ENCODE measurements at regions not wholly inside any gene's neighbourhood (a gene's known extent, or its start where the extent isn't known, plus 50 kb on each side); places are given as distances from the start of the nearest gene placed in this dataset.

DNA sequence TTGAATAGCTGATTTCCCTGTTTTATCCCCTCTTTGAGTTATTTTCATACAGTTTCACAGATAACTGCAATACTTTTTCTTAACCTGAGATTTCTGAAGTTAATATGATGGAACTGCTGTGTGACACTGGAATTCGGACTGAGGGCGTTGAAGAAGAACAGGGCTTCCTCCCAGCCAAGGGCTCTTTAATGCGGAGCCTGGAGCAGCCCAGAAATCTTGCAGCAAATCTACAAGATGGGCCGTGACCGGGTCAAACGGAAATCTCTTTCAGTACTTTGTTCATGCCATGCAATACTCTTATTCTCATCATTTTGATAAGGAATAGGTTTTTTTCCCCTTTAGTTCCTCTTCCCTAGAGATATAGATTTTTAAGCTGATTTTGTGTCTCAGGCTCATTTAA is 236.8 kb upstream of the IRX4 start:
- intact Hi-C loops (cut with DNase I; ENCODE audit: low total_unique reads): no loop called here
- no peak overlapping the region for H3K27ac ChIP-seq
- DNase-seq: no peak
- H3K27me3 ChIP-seq: no peaks in the 10 kb centered on the region
- H3K36me3 ChIP-seq: no peaks in the 10 kb centered on the region
- no peak overlapping the region for H3K4me3 ChIP-seq
- H3K4me1 ChIP-seq: no peaks in the 10 kb centered on the region
- no peak for TF ChIP-seq CTCF (IDR thresholded peaks at IDR 0.05)
- H3K9me3 ChIP-seq: no peaks in the 10 kb centered on the region

DNA sequence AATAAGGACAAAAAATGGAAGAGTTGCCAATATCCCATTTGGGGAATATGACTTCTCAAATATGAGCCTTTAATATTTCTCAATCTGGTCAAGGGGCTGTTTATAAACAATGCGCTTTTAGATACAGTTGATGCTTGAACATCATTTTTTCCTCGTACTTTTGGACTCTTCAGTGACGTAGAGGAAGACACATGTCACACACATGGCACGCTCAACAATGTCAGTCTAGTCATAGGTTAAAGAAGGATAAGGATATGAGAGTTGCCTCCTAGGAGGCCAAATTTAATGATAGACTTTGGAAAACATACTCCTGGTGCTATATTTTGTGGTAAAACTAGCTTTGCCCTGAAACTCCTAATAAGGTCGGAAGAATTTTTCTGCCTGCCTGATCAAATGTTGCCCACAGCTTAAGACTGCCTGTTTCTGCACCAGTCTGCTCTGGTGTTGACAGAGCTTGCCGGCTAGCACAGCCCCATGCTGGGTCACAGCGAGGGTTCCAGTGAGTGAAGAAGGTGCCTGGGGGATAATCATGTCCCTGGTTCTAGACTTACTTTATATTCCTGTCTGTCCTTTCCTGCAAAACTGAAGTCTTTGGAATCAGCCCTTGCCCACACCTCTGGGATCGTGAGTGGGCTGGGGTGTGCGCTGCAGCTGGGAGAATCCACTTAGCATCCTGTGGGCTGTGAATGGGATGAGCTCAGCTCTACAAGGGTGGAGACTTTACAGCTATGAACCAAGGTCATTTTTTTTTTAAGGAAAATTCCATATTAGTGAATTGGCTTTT is 230.8 kb upstream of the IRX4 start:
- intact Hi-C loops (cut with DNase I; ENCODE audit: low total_unique reads): no loop called here
- no peak for DNase-seq
- no peaks in the 10 kb centered on the region for H3K4me1 ChIP-seq
- TF ChIP-seq CTCF (IDR thresholded peaks at IDR 0.05): no peak
- no peak overlapping the region for H3K4me3 ChIP-seq
- H3K27ac ChIP-seq: no peak overlapping the region
- H3K9me3 ChIP-seq: no peaks in the 10 kb centered on the region
- no peaks in the 10 kb centered on the region for H3K36me3 ChIP-seq
- H3K27me3 ChIP-seq: no peaks in the 10 kb centered on the region

- Histone ChIP-seq H3K4me1 (no peaks in the 10 kb centered on the region), H3K4me3 (no peak overlapping the region), H3K27me3 (no peaks in the 10 kb centered on the region), H3K9me3 (no peaks in the 10 kb centered on the region), H3K36me3 (no peaks in the 10 kb centered on the region), H3K27ac (no peak overlapping the region)
- TF ChIP-seq CTCF (IDR thresholded peaks at IDR 0.05): no peak
- no peak for DNase-seq
- intact Hi-C loops (cut with DNase I; ENCODE audit: low total_unique reads): no loop called here
Measured at GRCh38 chr5:2112173-2113025, 229.7 kb upstream of the IRX4 start.

DNA sequence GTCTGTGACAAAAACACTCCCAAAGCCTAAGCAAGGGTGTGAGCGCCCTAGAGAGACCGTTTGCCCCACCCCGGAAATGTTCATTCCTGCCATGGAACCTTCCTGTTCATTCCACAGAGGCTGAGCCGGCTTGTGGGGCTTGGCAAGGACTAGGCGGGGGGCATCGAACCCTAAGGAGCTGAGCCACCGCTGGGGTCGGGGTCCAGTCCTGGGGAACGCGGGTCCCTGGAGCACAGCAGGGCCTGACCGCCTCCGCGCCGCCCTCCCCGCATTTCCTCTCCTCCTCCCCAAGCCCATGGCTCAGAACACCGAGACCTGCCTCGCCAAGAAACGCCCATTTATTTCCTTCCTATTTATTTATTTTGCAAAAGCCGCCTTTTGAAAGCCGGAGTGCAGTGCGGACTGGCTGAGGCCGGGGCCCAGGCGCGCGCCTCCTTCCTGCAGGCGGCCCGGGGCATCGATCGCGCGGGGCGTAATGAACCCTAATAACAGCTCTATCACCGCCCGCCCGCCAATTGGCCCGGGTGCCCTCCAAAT is 228.9 kb upstream of the IRX4 start:
- Histone ChIP-seq H3K4me3 (no peak overlapping the region), H3K4me1 (no peaks in the 10 kb centered on the region), H3K9me3 (peaks cover 0 to 6% (median 0%) of the 10 kb centered on the region in 3 donors), H3K27me3 (no peaks in the 10 kb centered on the region), H3K36me3 (no peaks in the 10 kb centered on the region), H3K27ac (no peak overlapping the region)
- DNase-seq: no peak
- intact Hi-C loops (cut with DNase I; ENCODE audit: low total_unique reads): no loop called here
- no peak for TF ChIP-seq CTCF (IDR thresholded peaks at IDR 0.05)

- Histone ChIP-seq H3K9me3 (peaks cover 0 to 6% (median 0%) of the 10 kb centered on the region in 3 donors), H3K4me1 (no peaks in the 10 kb centered on the region), H3K27ac (no peak overlapping the region), H3K27me3 (no peaks in the 10 kb centered on the region), H3K4me3 (no peak overlapping the region), H3K36me3 (no peaks in the 10 kb centered on the region)
- intact Hi-C loops (cut with DNase I; ENCODE audit: low total_unique reads): no loop called here
- TF ChIP-seq CTCF (IDR thresholded peaks at IDR 0.05): no peak
- DNase-seq: no peak
Measured at GRCh38 chr5:2110934-2111462, 228.3 kb upstream of the IRX4 start.

Data from tibial artery (tissue), 4 donors.